ENCODE measurements at regions not wholly inside any gene's neighbourhood (a gene's known extent, or its start where the extent isn't known, plus 50 kb on each side); places are given as distances from the start of the nearest gene placed in this dataset.

GRCh38 chrX:118216087-118216486, 99.5 kb upstream of the KLHL13 start:
- TF ChIP-seq POLR2A (IDR thresholded peaks at IDR 0.05; ENCODE audit: low read depth, low read length) (no peak), TAF1 (IDR thresholded peaks at IDR 0.05; ENCODE audit: low read depth, low read length) (no peak), POU2F2 (IDR thresholded peaks at IDR 0.05; ENCODE audit: low read depth, low read length) (no peak)
